Sigmoid colon (tissue), 6 donors: ENCODE measurements at regions not wholly inside any gene's neighbourhood (a gene's known extent, or its start where the extent isn't known, plus 50 kb on each side); places are given as distances from the start of the nearest gene placed in this dataset.
A peak's percentile ranks its signal among the peaks of the same experiment; 100 is the strongest.

ENCODE experiments used
- DNase-seq: peaks from one replicate; pipeline ENCODE4 v3.0.0-alpha.2; 2019
- H3K27ac ChIP-seq, 4 donors: fragments of 200-600 bp; sonication (generic); one replicate each; pipeline ENCODE4 v1.5.1; 2016 to 2019; ENCODE audit warnings: mild to moderate bottlenecking in 1 of 4
- H3K27me3 ChIP-seq, 3 donors: fragments of 200-600 bp; sonication (generic); one replicate each; pipeline ENCODE4 v1.5.1; 2019; ENCODE audit warnings: mild to moderate bottlenecking in 1 of 3
- H3K36me3 ChIP-seq, 4 donors: fragments of 200-600 bp; sonication (generic); one replicate each; pipeline ENCODE4 v1.5.1; 2016 to 2019
- H3K4me1 ChIP-seq, 4 donors: fragments of 200-600 bp; sonication (generic); one replicate each; pipeline ENCODE4 v1.5.1; 2017 to 2019
- H3K4me3 ChIP-seq, 4 donors: fragments of 200-600 bp; sonication (generic); one replicate each; pipeline ENCODE4 v1.5.1; 2017 to 2019; ENCODE audit warnings: mild to moderate bottlenecking in 2 of 4, moderate library complexity in 1 of 4
- H3K9me3 ChIP-seq, 4 donors: fragments of 200-600 bp in 3 of 4; sonication (generic) in 3 of 4; one replicate each; pipeline versions ENCODE4 v1.5.1 to v1.6.1; 2013 to 2019
- EP300 ChIP-seq, 4 donors: sonication (generic); formaldehyde crosslinking; IDR thresholded peaks; one replicate each; pipeline ENCODE4 v1.6.1; 2017; ENCODE audit warnings: antibody characterized with exemption in 4 of 4
- POLR2A ChIP-seq, 2 donors: fragments of 450-650 bp; IDR thresholded peaks; one replicate each; pipeline ENCODE4 v1.6.1; 2016; ENCODE audit warnings: antibody characterized with exemption in 2 of 2, mild to moderate bottlenecking in 2 of 2, moderate library complexity in 2 of 2
- POLR2AphosphoS5 ChIP-seq, 4 donors: sonication (generic); formaldehyde crosslinking; IDR thresholded peaks; one replicate each; pipeline ENCODE4 v1.6.1; 2017; ENCODE audit warnings: antibody characterized with exemption in 4 of 4
- WGBS, 2 donors: extraction: QIAGEN DNeasy Blood & Tissue Kit; methylation state at CpG; one replicate each; pipeline ENCODE4 v1.1.7; 2013; 5-methylcytosine and 5-hydroxymethylcytosine counted together
- intact Hi-C: fragments of 100-400 bp; cut with DNase I; formaldehyde crosslinking; loops from one replicate; pipeline ENCODE4 v1.15.1; 2023
- TF ChIP-seq, protein P1 (sequence below), 4 experiments: fragments of 450-650 bp in 3 of 4; fragments of 200-600 bp in 1 of 4; IDR thresholded peaks; one replicate each; pipeline ENCODE4 v1.5.1; 2016 to 2019; ENCODE audit warnings: antibody characterized with exemption in 4 of 4, mild to moderate bottlenecking in 3 of 4, moderate library complexity in 2 of 4
- donor health status: healthy with polysubstance abuse.
- donor health status: healthy.

DNA sequence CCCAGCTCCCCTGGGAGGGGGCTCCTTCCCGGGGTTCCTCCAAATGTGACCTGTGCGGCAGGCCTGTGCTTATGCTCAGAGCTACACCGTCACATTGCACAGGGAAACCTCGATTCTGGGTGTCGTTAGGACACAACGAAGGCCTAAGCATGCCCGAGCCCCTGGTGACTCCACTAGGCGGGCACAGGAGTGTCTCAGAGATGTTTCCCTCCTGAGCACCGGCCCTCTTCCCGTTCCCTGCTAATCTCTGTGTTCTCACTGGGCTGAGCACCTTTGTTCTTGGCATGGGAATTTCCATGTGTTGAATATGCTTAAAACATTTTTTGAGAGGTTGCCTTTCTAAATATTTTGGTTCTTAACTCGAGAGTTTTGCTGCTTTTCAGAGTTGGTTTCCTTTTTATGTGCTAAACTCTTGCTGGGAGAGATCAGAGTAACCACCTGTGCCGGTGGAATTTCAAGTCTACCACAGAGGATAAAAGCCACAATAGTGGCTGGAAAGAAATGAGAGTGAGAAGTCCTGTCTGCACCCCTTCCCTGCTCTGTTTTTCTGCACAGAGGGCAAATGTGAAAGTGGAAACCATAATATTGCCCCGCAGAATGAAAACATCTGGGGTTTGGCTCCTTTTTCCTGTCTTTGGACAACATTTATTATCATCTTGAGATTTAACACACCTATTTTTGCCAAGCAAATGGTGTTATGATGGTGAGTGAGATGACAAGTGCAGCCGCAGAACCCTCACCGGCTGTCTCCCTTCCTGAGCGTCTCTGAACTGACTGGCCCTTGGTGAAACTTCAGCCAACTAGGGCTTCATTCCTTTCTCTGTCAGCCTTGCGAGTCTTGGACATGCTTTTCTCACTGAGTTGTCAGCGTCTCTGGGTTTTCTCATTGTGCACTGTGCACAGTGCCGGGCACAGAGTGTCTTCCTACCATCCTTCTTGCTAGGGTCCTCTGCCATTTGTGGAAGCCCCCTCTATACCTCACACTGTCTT is 154.1 kb downstream of the VAPA start:
- peak overlapping the region in 3 of 4 donors; percentile 2 to 55 (median 35) for H3K27ac ChIP-seq
- peaks cover 0 to 21% (median 18%) of the 10 kb centered on the region in 4 donors for H3K4me1 ChIP-seq
- TF ChIP-seq, protein P1, sequence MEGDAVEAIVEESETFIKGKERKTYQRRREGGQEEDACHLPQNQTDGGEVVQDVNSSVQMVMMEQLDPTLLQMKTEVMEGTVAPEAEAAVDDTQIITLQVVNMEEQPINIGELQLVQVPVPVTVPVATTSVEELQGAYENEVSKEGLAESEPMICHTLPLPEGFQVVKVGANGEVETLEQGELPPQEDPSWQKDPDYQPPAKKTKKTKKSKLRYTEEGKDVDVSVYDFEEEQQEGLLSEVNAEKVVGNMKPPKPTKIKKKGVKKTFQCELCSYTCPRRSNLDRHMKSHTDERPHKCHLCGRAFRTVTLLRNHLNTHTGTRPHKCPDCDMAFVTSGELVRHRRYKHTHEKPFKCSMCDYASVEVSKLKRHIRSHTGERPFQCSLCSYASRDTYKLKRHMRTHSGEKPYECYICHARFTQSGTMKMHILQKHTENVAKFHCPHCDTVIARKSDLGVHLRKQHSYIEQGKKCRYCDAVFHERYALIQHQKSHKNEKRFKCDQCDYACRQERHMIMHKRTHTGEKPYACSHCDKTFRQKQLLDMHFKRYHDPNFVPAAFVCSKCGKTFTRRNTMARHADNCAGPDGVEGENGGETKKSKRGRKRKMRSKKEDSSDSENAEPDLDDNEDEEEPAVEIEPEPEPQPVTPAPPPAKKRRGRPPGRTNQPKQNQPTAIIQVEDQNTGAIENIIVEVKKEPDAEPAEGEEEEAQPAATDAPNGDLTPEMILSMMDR (IDR thresholded peaks at IDR 0.05) = no peak
- peak in 2 of 4 donors; percentile 8 to 31 for TF ChIP-seq POLR2AphosphoS5 (IDR thresholded peaks at IDR 0.05)
- no peak for TF ChIP-seq EP300 (IDR thresholded peaks at IDR 0.05)
- intact Hi-C loops = no loop called here
- no peaks in the 10 kb centered on the region for H3K36me3 ChIP-seq
- no peak for DNase-seq
- H3K27me3 ChIP-seq = no peaks in the 10 kb centered on the region
- H3K4me3 ChIP-seq = no peak overlapping the region
- H3K9me3 ChIP-seq = no peaks in the 10 kb centered on the region
- WGBS, 2 donors = 82 to 87% methylated on average over 19 of the region's 19 CpGs

DNA sequence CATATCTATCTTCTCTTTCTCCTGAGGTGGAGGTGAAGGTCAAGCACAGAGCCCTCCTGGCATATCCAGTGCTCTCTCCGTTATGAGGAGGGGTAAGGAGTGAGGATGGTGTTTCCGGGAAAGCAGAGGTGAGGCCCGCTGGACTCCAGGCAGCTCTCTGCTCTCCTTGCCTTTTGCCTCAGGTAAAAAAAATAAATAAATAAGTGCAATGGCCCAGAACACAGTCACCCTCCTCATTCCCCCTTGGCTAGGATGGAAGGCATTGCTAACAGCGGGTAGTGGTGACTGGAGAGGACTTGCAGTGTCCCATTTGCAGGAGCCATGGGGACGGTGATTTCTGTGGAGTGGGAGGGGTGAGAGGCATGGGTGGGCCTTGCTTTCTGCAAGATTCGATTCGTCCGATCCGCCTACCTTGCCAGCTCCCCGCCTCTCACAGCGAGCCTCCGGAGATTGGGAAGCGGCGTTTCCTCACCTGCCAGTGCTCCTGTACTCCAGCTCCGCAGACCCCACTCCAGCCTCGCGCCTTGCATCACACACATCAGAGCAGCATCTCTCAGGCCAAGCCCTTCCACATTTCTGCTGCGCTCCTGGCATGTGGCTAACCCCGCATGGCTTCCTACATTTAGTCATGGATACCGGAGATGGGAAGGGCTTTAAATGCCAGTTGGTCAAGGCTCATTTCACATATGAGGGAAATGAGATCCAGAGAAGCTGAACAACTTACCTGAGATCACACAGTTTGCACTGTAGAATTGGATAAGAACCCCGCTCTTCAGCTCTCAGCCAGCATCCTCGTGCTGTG is 155.2 kb downstream of the VAPA start:
- no peak for DNase-seq
- Histone ChIP-seq H3K27ac (no peak overlapping the region), H3K27me3 (no peaks in the 10 kb centered on the region), H3K9me3 (no peaks in the 10 kb centered on the region), H3K4me1 (peaks cover 0 to 21% (median 18%) of the 10 kb centered on the region in 4 donors), H3K36me3 (no peaks in the 10 kb centered on the region), H3K4me3 (no peak overlapping the region)
- TF ChIP-seq EP300 (IDR thresholded peaks at IDR 0.05) (no peak), POLR2A (IDR thresholded peaks at IDR 0.05) (no peak), POLR2AphosphoS5 (IDR thresholded peaks at IDR 0.05) (no peak)
- TF ChIP-seq, protein P1 (IDR thresholded peaks at IDR 0.05) = no peak
- 96 to 97% methylated on average over 22 of the region's 22 CpGs for WGBS, 2 donors
- intact Hi-C loops = no loop called here

DNA sequence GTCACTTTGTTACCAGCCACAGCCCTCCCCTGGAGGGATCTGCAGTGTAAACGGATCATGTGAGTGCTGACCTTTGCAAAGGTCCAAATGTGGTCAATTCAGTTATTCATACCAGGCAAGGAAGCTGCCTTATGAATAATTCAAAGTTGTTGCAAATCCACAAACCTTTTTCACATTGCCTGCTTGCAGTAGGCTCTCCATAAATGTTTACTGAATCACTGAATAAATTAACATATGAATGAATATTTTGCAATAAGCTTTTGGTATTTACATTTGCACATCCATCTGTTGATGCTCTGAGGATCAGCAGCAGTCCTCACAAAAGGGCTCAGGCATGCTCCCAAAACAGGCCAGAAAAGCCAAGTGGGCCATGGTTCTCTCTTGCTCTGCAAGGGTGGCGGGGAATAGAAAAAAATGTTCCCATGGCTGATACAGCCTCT is 156.8 kb downstream of the VAPA start:
- TF ChIP-seq POLR2AphosphoS5 (IDR thresholded peaks at IDR 0.05) (no peak), POLR2A (IDR thresholded peaks at IDR 0.05) (no peak), EP300 (IDR thresholded peaks at IDR 0.05) (no peak)
- TF ChIP-seq, protein P1 (IDR thresholded peaks at IDR 0.05) = no peak
- Histone ChIP-seq H3K27me3 (no peaks in the 10 kb centered on the region), H3K4me1 (peaks cover 0 to 21% (median 18%) of the 10 kb centered on the region in 4 donors), H3K4me3 (no peak overlapping the region), H3K36me3 (no peaks in the 10 kb centered on the region), H3K9me3 (no peaks in the 10 kb centered on the region), H3K27ac (no peak overlapping the region)
- intact Hi-C loops = no loop called here
- WGBS, 2 donors = 83% methylated on average over 2 of the region's 2 CpGs
- no peak for DNase-seq

DNA sequence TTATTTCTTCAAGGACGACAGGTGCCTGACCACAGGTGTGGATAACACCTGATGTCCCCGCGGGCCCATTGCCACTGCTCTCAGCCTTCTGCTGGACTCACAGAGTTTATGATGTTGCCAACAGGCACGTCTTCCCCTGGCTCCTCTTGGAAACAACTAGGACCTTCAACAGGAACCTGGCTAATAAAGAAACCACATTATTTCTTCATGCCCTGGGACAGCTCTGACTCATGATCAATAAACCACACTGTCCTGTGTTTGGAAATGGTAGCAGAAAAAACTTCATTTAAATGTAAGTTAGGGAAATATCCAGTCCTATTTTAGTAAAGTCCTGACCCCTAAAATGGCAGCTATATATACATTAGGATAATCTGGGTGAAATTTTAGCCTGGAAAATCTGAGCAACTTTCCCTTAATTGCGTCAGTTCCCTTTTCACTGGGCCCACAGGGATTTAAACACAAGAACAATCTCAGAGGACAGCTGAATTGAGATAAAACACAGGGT is 158.9 kb downstream of the VAPA start:
- no peaks in the 10 kb centered on the region for H3K27me3 ChIP-seq
- H3K9me3 ChIP-seq = no peaks in the 10 kb centered on the region
- H3K36me3 ChIP-seq = no peaks in the 10 kb centered on the region
- TF ChIP-seq EP300 (IDR thresholded peaks at IDR 0.05) = no peak
- no peak for TF ChIP-seq POLR2A (IDR thresholded peaks at IDR 0.05)
- TF ChIP-seq, protein P1 (IDR thresholded peaks at IDR 0.05) = no peak
- 82 to 83% methylated on average over 5 of the region's 5 CpGs for WGBS, 2 donors
- intact Hi-C loops = no loop called here
- peaks cover 0 to 12% (median 11%) of the 10 kb centered on the region in 4 donors for H3K4me1 ChIP-seq
- no peak for DNase-seq
- H3K4me3 ChIP-seq = no peak overlapping the region
- H3K27ac ChIP-seq = no peak overlapping the region
